Stimulated activated naive CD8-positive, alpha-beta T cell treated with anti-CD3 and anti-CD28 coated beads, Interleukin-15, Interleukin-2, amounts not matched to agents 100 ng/mL and 50 ng/mL, for 24 hours (primary cell): ENCODE measurements at regions not wholly inside any gene's neighbourhood (a gene's known extent, or its start where the extent isn't known, plus 50 kb on each side); places are given as distances from the start of the nearest gene placed in this dataset.
"Not testable (repeated sequence)": the region's sequence is repeated elsewhere in the genome, so short reads cannot be mapped to it uniquely, and the experiment has no call there.

Experiments used
- H3K27ac Mint-ChIP-seq: one replicate; pipeline ENCODE4 v1.8.0; 2021; ENCODE audit warnings: mild to moderate bottlenecking, mixed read lengths
- H3K27me3 Mint-ChIP-seq: one replicate; pipeline ENCODE4 v1.8.0; 2021; ENCODE audit warnings: mixed read lengths
- H3K36me3 Mint-ChIP-seq: one replicate; pipeline ENCODE4 v1.8.0; 2021; ENCODE audit warnings: low read depth, mixed read lengths
- H3K4me1 Mint-ChIP-seq: one replicate; pipeline ENCODE4 v1.8.0; 2021; ENCODE audit warnings: low read depth, mixed read lengths
- H3K4me3 Mint-ChIP-seq: one replicate; pipeline ENCODE4 v1.8.0; 2021; ENCODE audit warnings: mild to moderate bottlenecking, mixed read lengths
- H3K9me3 Mint-ChIP-seq: one replicate; pipeline ENCODE4 v1.8.0; 2021; ENCODE audit warnings: mixed read lengths

GRCh38 chr4:164571593-164572390 is 182.1 kb upstream of the SMIM31 start:
- Mint-ChIP-seq H3K36me3 (no peaks in the 10 kb centered on the region), H3K27me3 (no peaks in the 10 kb centered on the region), H3K9me3 (peaks cover 7% of the 10 kb centered on the region), H3K4me3 (no peak overlapping the region), H3K27ac (no peak overlapping the region), H3K4me1 (no peaks in the 10 kb centered on the region)

- no peaks in the 10 kb centered on the region for H3K4me1 Mint-ChIP-seq
- peaks cover 7% of the 10 kb centered on the region for H3K9me3 Mint-ChIP-seq
- H3K27me3 Mint-ChIP-seq: no peaks in the 10 kb centered on the region
- no peak overlapping the region for H3K27ac Mint-ChIP-seq
- no peaks in the 10 kb centered on the region for H3K36me3 Mint-ChIP-seq
- no peak overlapping the region for H3K4me3 Mint-ChIP-seq
Observed at GRCh38 chr4:164572877-164573279, 181.1 kb upstream of the SMIM31 start.

- no peaks in the 10 kb centered on the region for H3K9me3 Mint-ChIP-seq
Observed at GRCh38 chr4:164575861-164576260, 178.1 kb upstream of the SMIM31 start.

GRCh38 chr4:164579270-164579942 is 174.5 kb upstream of the SMIM31 start:
- Mint-ChIP-seq H3K9me3 (peaks cover 7% of the 10 kb centered on the region), H3K36me3 (no peaks in the 10 kb centered on the region), H3K4me1 (no peaks in the 10 kb centered on the region), H3K4me3 (no peak overlapping the region), H3K27me3 (no peaks in the 10 kb centered on the region), H3K27ac (no peak overlapping the region)

More at GRCh38 chr4:164575861-164576260, 178.1 kb upstream of the SMIM31 start:
- H3K36me3 Mint-ChIP-seq: no peaks in the 10 kb centered on the region
- no peaks in the 10 kb centered on the region for H3K27me3 Mint-ChIP-seq
- no peaks in the 10 kb centered on the region for H3K4me1 Mint-ChIP-seq
- no peak overlapping the region for H3K27ac Mint-ChIP-seq
- H3K4me3 Mint-ChIP-seq: no peak overlapping the region

- no peaks in the 10 kb centered on the region for H3K36me3 Mint-ChIP-seq
- no peak overlapping the region for H3K4me3 Mint-ChIP-seq
- no peak overlapping the region for H3K27ac Mint-ChIP-seq
- H3K27me3 Mint-ChIP-seq: no peaks in the 10 kb centered on the region
- no peaks in the 10 kb centered on the region for H3K4me1 Mint-ChIP-seq
- no peaks in the 10 kb centered on the region for H3K9me3 Mint-ChIP-seq
Observed at GRCh38 chr4:164591666-164592065, 162.3 kb upstream of the SMIM31 start.

GRCh38 chr4:164595751-164596150 is 158.2 kb upstream of the SMIM31 start:
- Mint-ChIP-seq H3K27ac (no peak overlapping the region), H3K4me1 (no peaks in the 10 kb centered on the region), H3K27me3 (no peaks in the 10 kb centered on the region), H3K36me3 (no peaks in the 10 kb centered on the region), H3K4me3 (no peak overlapping the region), H3K9me3 (no peaks in the 10 kb centered on the region)

GRCh38 chr4:164596318-164596878 is 157.5 kb upstream of the SMIM31 start:
- H3K4me1 Mint-ChIP-seq: no peaks in the 10 kb centered on the region
- no peaks in the 10 kb centered on the region for H3K27me3 Mint-ChIP-seq
- H3K9me3 Mint-ChIP-seq: peaks cover 4% of the 10 kb centered on the region
- H3K4me3 Mint-ChIP-seq: no peak overlapping the region
- no peaks in the 10 kb centered on the region for H3K36me3 Mint-ChIP-seq
- H3K27ac Mint-ChIP-seq: no peak overlapping the region

GRCh38 chr4:164596927-164597326 is 157.0 kb upstream of the SMIM31 start:
- Mint-ChIP-seq H3K9me3 (peaks cover 4% of the 10 kb centered on the region), H3K27ac (no peak overlapping the region), H3K36me3 (no peaks in the 10 kb centered on the region)

GRCh38 chr4:164601653-164602052 is 152.3 kb upstream of the SMIM31 start:
- no peak overlapping the region for H3K4me3 Mint-ChIP-seq
- H3K9me3 Mint-ChIP-seq: peaks cover 7% of the 10 kb centered on the region
- no peak overlapping the region for H3K27ac Mint-ChIP-seq
- H3K27me3 Mint-ChIP-seq: no peaks in the 10 kb centered on the region
- H3K36me3 Mint-ChIP-seq: no peaks in the 10 kb centered on the region
- H3K4me1 Mint-ChIP-seq: no peaks in the 10 kb centered on the region

More at GRCh38 chr4:164596927-164597326, 157.0 kb upstream of the SMIM31 start:
- no peak overlapping the region for H3K4me3 Mint-ChIP-seq
- H3K4me1 Mint-ChIP-seq: no peaks in the 10 kb centered on the region
- no peaks in the 10 kb centered on the region for H3K27me3 Mint-ChIP-seq

- H3K27ac Mint-ChIP-seq, H3K36me3 Mint-ChIP-seq, H3K4me1 Mint-ChIP-seq, H3K4me3 Mint-ChIP-seq, H3K27me3 Mint-ChIP-seq: not testable (repeated sequence)
- H3K9me3 Mint-ChIP-seq: peaks cover 13% of the 10 kb centered on the region
Observed at GRCh38 chr4:164605791-164606190, 148.1 kb upstream of the SMIM31 start.

- no peak overlapping the region for H3K4me3 Mint-ChIP-seq
- no peak overlapping the region for H3K27ac Mint-ChIP-seq
- no peaks in the 10 kb centered on the region for H3K4me1 Mint-ChIP-seq
- no peaks in the 10 kb centered on the region for H3K36me3 Mint-ChIP-seq
- peaks cover 14% of the 10 kb centered on the region for H3K9me3 Mint-ChIP-seq
- no peaks in the 10 kb centered on the region for H3K27me3 Mint-ChIP-seq
Observed at GRCh38 chr4:164606478-164606877, 147.5 kb upstream of the SMIM31 start.

- H3K36me3 Mint-ChIP-seq: no peaks in the 10 kb centered on the region
- no peak overlapping the region for H3K4me3 Mint-ChIP-seq
- no peaks in the 10 kb centered on the region for H3K27me3 Mint-ChIP-seq
- no peaks in the 10 kb centered on the region for H3K4me1 Mint-ChIP-seq
- peaks cover 8% of the 10 kb centered on the region for H3K9me3 Mint-ChIP-seq
- H3K27ac Mint-ChIP-seq: no peak overlapping the region
Observed at GRCh38 chr4:164613256-164613655, 140.7 kb upstream of the SMIM31 start.

GRCh38 chr4:164613792-164614191 is 140.1 kb upstream of the SMIM31 start:
- Mint-ChIP-seq H3K36me3 (no peaks in the 10 kb centered on the region), H3K4me3 (no peak overlapping the region), H3K27me3 (no peaks in the 10 kb centered on the region), H3K4me1 (no peaks in the 10 kb centered on the region), H3K9me3 (peaks cover 8% of the 10 kb centered on the region), H3K27ac (no peak overlapping the region)

GRCh38 chr4:164614329-164614728 is 139.6 kb upstream of the SMIM31 start:
- no peak overlapping the region for H3K4me3 Mint-ChIP-seq
- H3K4me1 Mint-ChIP-seq: no peaks in the 10 kb centered on the region
- H3K27me3 Mint-ChIP-seq: no peaks in the 10 kb centered on the region
- H3K9me3 Mint-ChIP-seq: peaks cover 8% of the 10 kb centered on the region
- no peaks in the 10 kb centered on the region for H3K36me3 Mint-ChIP-seq
- no peak overlapping the region for H3K27ac Mint-ChIP-seq

- Mint-ChIP-seq H3K27ac (no peak overlapping the region), H3K4me1 (no peaks in the 10 kb centered on the region), H3K9me3 (peaks cover 8% of the 10 kb centered on the region), H3K27me3 (no peaks in the 10 kb centered on the region), H3K4me3 (no peak overlapping the region), H3K36me3 (no peaks in the 10 kb centered on the region)
Observed at GRCh38 chr4:164614999-164615398, 138.9 kb upstream of the SMIM31 start.
